Endothelial cell of umbilical vein (primary cell): ENCODE measurements at regions not wholly inside any gene's neighbourhood (a gene's known extent, or its start where the extent isn't known, plus 50 kb on each side); places are given as distances from the start of the nearest gene placed in this dataset.

ENCODE experiments used
- BruUV-seq: library from RNA; stranded (reverse); fragments of 400-500 nt; replicated peaks from 2 replicates; lab custom pipeline; 2021; lab: Mats Ljungman, UMichigan
- CTCF ChIA-PET: fragments of 300-600, 350-600 bp; sonication (Branson Sonifier 250); formaldehyde crosslinking; loops from one replicate; lab custom pipeline; 2021; ENCODE audit warnings: antibody characterized with exemption, inconsistent platforms; lab: Charles Lee
- POLR2A ChIA-PET: fragments of 300-600, 350-600 bp; sonication (Branson Sonifier 250); formaldehyde crosslinking; loops from one replicate; lab custom pipeline; 2021; ENCODE audit warnings: antibody characterized with exemption, inconsistent platforms; lab: Charles Lee
- DNase-seq: peaks from one replicate; pipeline ENCODE4 v3.0.0-alpha.2; 2011; ENCODE audit warnings: low read depth, low spot score
- FAIRE-seq: peaks from 2 replicates; lab custom pipeline; 2011; peaks lifted over from hg19 to GRCh38; lab: Jason Lieb, UNC
- H2AFZ ChIP-seq: 2 replicates; pipeline ENCODE4 v1.6.0; 2012; ENCODE audit warnings: low read depth, low read length, control low read depth, inconsistent platforms
- H3K27ac ChIP-seq: 2 replicates; pipeline ENCODE4 v1.5.1; 2011; ENCODE audit warnings: low read depth, mild to moderate bottlenecking, control low read depth, low read length, moderate library complexity; ENCODE audit not compliant: insufficient read depth
- H3K27me3 ChIP-seq, 2 experiments: 2 replicates each; pipeline versions ENCODE4 v1.6.0 to v1.6.1; 2011; ENCODE audit warnings: low read length in 2 of 2, mixed read lengths in 1 of 2; ENCODE audit not compliant: control insufficient read depth in 2 of 2, insufficient read depth in 2 of 2
- H3K36me3 ChIP-seq, 2 experiments: 2 replicates in 1 of 2; 3 replicates in 1 of 2; pipeline ENCODE4 v1.5.1; 2011; ENCODE audit warnings: low read length in 2 of 2, mild to moderate bottlenecking in 1 of 2, moderate library complexity in 1 of 2; ENCODE audit not compliant: control insufficient read depth in 2 of 2, insufficient read depth in 2 of 2; ENCODE audit errors: extremely low read depth in 1 of 2
- H3K4me1 ChIP-seq: 3 replicates; pipeline ENCODE4 v1.5.1; 2011; ENCODE audit warnings: mild to moderate bottlenecking, low read length; ENCODE audit not compliant: control insufficient read depth, insufficient read depth; ENCODE audit errors: extremely low read depth
- H3K4me2 ChIP-seq: 2 replicates; pipeline ENCODE4 v1.6.1; 2011; ENCODE audit warnings: low read length, control low read depth, mixed read lengths; ENCODE audit not compliant: insufficient read depth
- H3K4me3 ChIP-seq, 3 experiments: fragments of 200-600 bp in 1 of 3; sonication (generic), shearing (Covaris generic) in 1 of 3; replicated peaks in 1 of 3; 2 replicates each; pipeline ENCODE4 v1.5.1; 2011 to 2016; ENCODE audit warnings: control low read depth in 3 of 3, low read length in 3 of 3, mild to moderate bottlenecking in 2 of 3, inconsistent platforms in 1 of 3, low read depth in 1 of 3, moderate library complexity in 1 of 3; ENCODE audit not compliant: insufficient read depth in 1 of 3
- H3K79me2 ChIP-seq: 2 replicates; pipeline ENCODE4 v1.6.0; 2012; ENCODE audit warnings: low read length, inconsistent platforms; ENCODE audit not compliant: control insufficient read depth, insufficient read depth
- H3K9ac ChIP-seq: replicated peaks from 2 replicates; pipeline ENCODE3; 2011; ENCODE audit warnings: low read length, control low read depth; ENCODE audit not compliant: insufficient read depth; ENCODE audit errors: extremely low read depth
- H3K9me1 ChIP-seq: replicated peaks from 3 replicates; pipeline ENCODE4 v1.6.0; 2011; ENCODE audit warnings: mild to moderate bottlenecking, low read length; ENCODE audit not compliant: control insufficient read depth, insufficient read depth; ENCODE audit errors: extremely low read depth
- H3K9me3 ChIP-seq: replicated peaks from 2 replicates; pipeline ENCODE4 v1.5.1; 2012; ENCODE audit warnings: low read length, inconsistent platforms; ENCODE audit not compliant: control insufficient read depth, insufficient read depth
- H4K20me1 ChIP-seq: replicated peaks from 2 replicates; pipeline ENCODE3; 2011; ENCODE audit warnings: mild to moderate bottlenecking, low read length; ENCODE audit not compliant: control insufficient read depth, insufficient read depth; ENCODE audit errors: extremely low read depth
- EZH2 ChIP-seq: IDR thresholded peaks from 2 replicates; pipeline ENCODE4 v1.6.1; 2012; ENCODE audit warnings: borderline replicate concordance, low read depth, mild to moderate bottlenecking, moderate library complexity, low read length, inconsistent platforms; ENCODE audit not compliant: severe bottlenecking
- FOS ChIP-seq: IDR thresholded peaks from 2 replicates; pipeline ENCODE4 v1.6.1; 2011; ENCODE audit warnings: mild to moderate bottlenecking, low read length, moderate library complexity, borderline replicate concordance; ENCODE audit not compliant: insufficient read depth
- GATA2 ChIP-seq: IDR thresholded peaks from 2 replicates; pipeline ENCODE4 v1.7.0; 2011; ENCODE audit warnings: low read depth, mild to moderate bottlenecking, moderate library complexity, mixed read lengths, low read length; ENCODE audit not compliant: insufficient read length, insufficient read depth
- JUN ChIP-seq: IDR thresholded peaks from 2 replicates; pipeline ENCODE4 v1.6.1; 2011; ENCODE audit warnings: borderline replicate concordance, low read depth; ENCODE audit not compliant: insufficient read length, insufficient read depth
- MYC ChIP-seq: IDR thresholded peaks from one replicate; pipeline ENCODE4 v1.6.1; 2011; ENCODE audit warnings: mild to moderate bottlenecking, low read depth, low read length
- POLR2A ChIP-seq: IDR thresholded peaks from 2 replicates; pipeline ENCODE4 v1.6.1; 2012; ENCODE audit warnings: low read depth, mild to moderate bottlenecking, control low read depth, low read length
- POLR2AphosphoS5 ChIP-seq: IDR thresholded peaks from 2 replicates; pipeline ENCODE4 v1.6.1; 2012; ENCODE audit warnings: low read depth, mild to moderate bottlenecking, control low read depth, low read length, moderate library complexity; ENCODE audit not compliant: insufficient read depth
- dilution Hi-C: fragments of 300-500 bp; cut with MboI; formaldehyde crosslinking; loops from one replicate; pipeline ENCODE4 v1.15.0; 2019; ENCODE audit warnings: low sequenced_read_pairs; ENCODE audit not compliant: extremely low pct_ligation_motif_present
- intact Hi-C: fragments of 100-400 bp; cut with micrococcal nuclease; formaldehyde crosslinking; loops from one replicate; pipeline ENCODE4 v1.10.0; 2022
- TF ChIP-seq, protein P1 (sequence below), 2 donors: IDR thresholded peaks; 1 replicate in 1 of 2; 2 replicates in 1 of 2; pipeline ENCODE4 v1.5.1; 2011; ENCODE audit warnings: low read length in 2 of 2, mild to moderate bottlenecking in 2 of 2, moderate library complexity in 2 of 2, control low read depth in 1 of 2, inconsistent platforms in 1 of 2, low read depth in 1 of 2; ENCODE audit not compliant: insufficient read depth in 1 of 2; ENCODE audit errors: extremely low read depth in 1 of 2
- TF ChIP-seq, protein P2 (sequence below): IDR thresholded peaks from 2 replicates; pipeline ENCODE4 v1.6.1; 2011; ENCODE audit not compliant: insufficient read depth, insufficient read length

DNA sequence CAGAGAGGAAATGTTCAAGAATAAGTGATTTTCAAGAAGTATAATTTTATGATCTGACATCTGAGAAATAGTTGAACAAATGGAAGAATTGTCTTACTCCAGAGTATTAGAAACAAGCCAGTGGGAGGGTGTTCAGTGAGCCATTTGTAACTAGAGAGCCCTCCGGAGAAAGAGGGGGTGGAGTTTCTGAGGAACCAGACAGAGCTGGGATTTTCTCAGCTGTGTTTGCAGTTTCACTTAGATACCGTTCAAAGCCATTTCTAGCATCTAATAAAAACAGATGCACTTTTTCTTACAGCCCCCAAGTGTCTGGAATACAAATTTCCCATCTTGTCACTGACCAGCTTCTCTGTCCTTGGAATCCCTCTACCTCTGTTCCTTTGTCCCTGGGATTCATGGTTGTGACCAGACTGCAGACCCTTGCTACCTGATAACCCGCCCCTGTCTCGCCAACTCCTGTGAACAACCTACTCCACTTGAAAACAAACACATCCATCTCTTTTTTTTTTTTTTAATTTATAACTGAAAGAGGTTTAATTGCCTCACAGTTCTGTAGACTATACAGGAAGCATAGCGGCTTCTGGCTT is 132.8 kb upstream of the KLF3 start:
- Histone ChIP-seq H3K4me3 (no peak overlapping the region), H3K36me3 (no peaks in the 10 kb centered on the region), H3K9ac (no peak overlapping the region), H3K27ac (no peak overlapping the region), H3K4me2 (no peak overlapping the region), H3K9me3 (no peaks in the 10 kb centered on the region), H3K4me1 (peaks cover 10% of the 10 kb centered on the region), H4K20me1 (no peaks in the 10 kb centered on the region), H3K79me2 (no peaks in the 10 kb centered on the region), H3K9me1 (no peaks in the 10 kb centered on the region), H3K27me3 (peaks cover 0 to 2% of the 10 kb centered on the region in 2 experiments), H2AFZ (no peak overlapping the region)
- intact Hi-C loops (no loop called here), dilution Hi-C loops (no loop called here)
- CTCF ChIA-PET = no interaction called here
- POLR2A ChIA-PET = no interaction called here
- BruUV-seq = no TSS peak
- FAIRE-seq (no peak), DNase-seq (no peak)
- no peak for TF ChIP-seq POLR2A
- TF ChIP-seq, protein P1, sequence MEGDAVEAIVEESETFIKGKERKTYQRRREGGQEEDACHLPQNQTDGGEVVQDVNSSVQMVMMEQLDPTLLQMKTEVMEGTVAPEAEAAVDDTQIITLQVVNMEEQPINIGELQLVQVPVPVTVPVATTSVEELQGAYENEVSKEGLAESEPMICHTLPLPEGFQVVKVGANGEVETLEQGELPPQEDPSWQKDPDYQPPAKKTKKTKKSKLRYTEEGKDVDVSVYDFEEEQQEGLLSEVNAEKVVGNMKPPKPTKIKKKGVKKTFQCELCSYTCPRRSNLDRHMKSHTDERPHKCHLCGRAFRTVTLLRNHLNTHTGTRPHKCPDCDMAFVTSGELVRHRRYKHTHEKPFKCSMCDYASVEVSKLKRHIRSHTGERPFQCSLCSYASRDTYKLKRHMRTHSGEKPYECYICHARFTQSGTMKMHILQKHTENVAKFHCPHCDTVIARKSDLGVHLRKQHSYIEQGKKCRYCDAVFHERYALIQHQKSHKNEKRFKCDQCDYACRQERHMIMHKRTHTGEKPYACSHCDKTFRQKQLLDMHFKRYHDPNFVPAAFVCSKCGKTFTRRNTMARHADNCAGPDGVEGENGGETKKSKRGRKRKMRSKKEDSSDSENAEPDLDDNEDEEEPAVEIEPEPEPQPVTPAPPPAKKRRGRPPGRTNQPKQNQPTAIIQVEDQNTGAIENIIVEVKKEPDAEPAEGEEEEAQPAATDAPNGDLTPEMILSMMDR (IDR thresholded peaks at IDR 0.05; ENCODE audit: extremely low read depth in 1 of 2, insufficient read depth in 1 of 2, low read depth in 1 of 2, low read length in 2 of 2) = no peak
- TF ChIP-seq JUN = no peak
- TF ChIP-seq EZH2 = no peak
- TF ChIP-seq GATA2 = no peak
- no peak for TF ChIP-seq MYC
- TF ChIP-seq FOS = no peak
- no peak for TF ChIP-seq POLR2AphosphoS5
- TF ChIP-seq, protein P2, sequence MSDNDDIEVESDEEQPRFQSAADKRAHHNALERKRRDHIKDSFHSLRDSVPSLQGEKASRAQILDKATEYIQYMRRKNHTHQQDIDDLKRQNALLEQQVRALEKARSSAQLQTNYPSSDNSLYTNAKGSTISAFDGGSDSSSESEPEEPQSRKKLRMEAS = no peak
